Neural cell (in vitro differentiated cells): ENCODE measurements at regions not wholly inside any gene's neighbourhood (a gene's known extent, or its start where the extent isn't known, plus 50 kb on each side); places are given as distances from the start of the nearest gene placed in this dataset.

Experiments
- H2AFZ ChIP-seq: fragments of 200-600, 300-800 bp; sonication (generic), shearing (Covaris generic); 2 replicates; pipeline ENCODE4 v1.6.0; 2014; ENCODE audit warnings: low read depth, mild to moderate bottlenecking, antibody characterized with exemption, low read length, moderate library complexity
- H3F3A ChIP-seq: fragments of 200-600 bp; shearing (Covaris generic); 2 replicates; pipeline ENCODE4 v1.6.1; 2016; ENCODE audit warnings: mild to moderate bottlenecking, moderate library complexity, mixed read lengths, antibody characterized with exemption, low read length; ENCODE audit not compliant: insufficient read depth, poor library complexity, severe bottlenecking
- H3K27ac ChIP-seq: fragments of 200-600, 300-800 bp; sonication (generic), shearing (Covaris generic); 2 replicates; pipeline ENCODE4 v1.5.1; 2014; ENCODE audit warnings: mild to moderate bottlenecking, low read length, moderate library complexity
- H3K27me3 ChIP-seq: fragments of 300-800, 200-600 bp; sonication (generic), shearing (Covaris generic); 2 replicates; pipeline ENCODE4 v1.6.0; 2014; ENCODE audit warnings: mild to moderate bottlenecking, low read depth, low read length, moderate library complexity; ENCODE audit not compliant: insufficient read depth
- H3K36me3 ChIP-seq: fragments of 300-800, 200-600 bp; sonication (generic), shearing (Covaris generic); 2 replicates; pipeline ENCODE4 v1.5.1; 2014; ENCODE audit warnings: mild to moderate bottlenecking, antibody characterized with exemption, low read length, moderate library complexity; ENCODE audit not compliant: insufficient read depth
- H3K4me2 ChIP-seq: fragments of 300-800, 200-600 bp; sonication (generic), shearing (Covaris generic); 2 replicates; pipeline ENCODE4 v1.6.0; 2014; ENCODE audit warnings: mild to moderate bottlenecking, low read length
- H3K4me3 ChIP-seq: fragments of 300-800, 200-600 bp; sonication (generic), shearing (Covaris generic); 2 replicates; pipeline ENCODE4 v1.5.1; 2014; ENCODE audit warnings: mild to moderate bottlenecking, low read length, moderate library complexity
- H3K79me2 ChIP-seq: fragments of 200-600 bp; shearing (Covaris generic); replicated peaks from 2 replicates; pipeline ENCODE4 v1.6.0; 2014; ENCODE audit warnings: mild to moderate bottlenecking, low read length, moderate library complexity; ENCODE audit not compliant: insufficient read depth
- H3K9ac ChIP-seq: fragments of 300-800, 200-600 bp; sonication (generic), shearing (Covaris generic); 2 replicates; pipeline ENCODE4 v1.6.1; 2016; ENCODE audit warnings: mild to moderate bottlenecking, low read length, mixed read lengths
- H3K9me2 ChIP-seq: fragments of 200-600 bp; shearing (Covaris generic); 2 replicates; pipeline ENCODE4 v1.6.1; 2016; ENCODE audit warnings: mild to moderate bottlenecking, low read length, mixed read lengths; ENCODE audit not compliant: insufficient read depth
- H3K9me3 ChIP-seq: fragments of 200-600, 300-800 bp; sonication (generic), shearing (Covaris generic); 2 replicates; pipeline ENCODE4 v1.6.1; 2016; ENCODE audit warnings: mild to moderate bottlenecking, mixed run types, low read length, moderate library complexity, mixed read lengths
- H4K20me1 ChIP-seq: fragments of 200-600 bp; shearing (Covaris generic); 2 replicates; pipeline ENCODE4 v1.6.1; 2016; ENCODE audit warnings: mild to moderate bottlenecking, mixed run types; ENCODE audit not compliant: insufficient read depth
- CTCF ChIP-seq: fragments of 450-650 bp; IDR thresholded peaks from 2 replicates; pipeline ENCODE4 v1.5.1; 2014; ENCODE audit warnings: antibody characterized with exemption, mild to moderate bottlenecking, moderate library complexity; ENCODE audit not compliant: poor library complexity, severe bottlenecking
- EP300 ChIP-seq: fragments of 450-650 bp; conservative IDR thresholded peaks from 2 replicates; pipeline ENCODE4 v1.6.1; 2014; ENCODE audit warnings: antibody characterized with exemption, mild to moderate bottlenecking, moderate library complexity; ENCODE audit not compliant: poor library complexity, severe bottlenecking
- EZH2 ChIP-seq: fragments of 200-600, 300-800 bp; shearing (Covaris generic), sonication (generic); IDR thresholded peaks from 2 replicates; pipeline ENCODE4 v1.6.1; 2014; ENCODE audit warnings: antibody characterized with exemption, low read length, borderline replicate concordance, mild to moderate bottlenecking; ENCODE audit not compliant: insufficient read depth, poor library complexity, severe bottlenecking
- MXI1 ChIP-seq: fragments of 450-650 bp; conservative IDR thresholded peaks from 2 replicates; pipeline ENCODE4 v1.6.1; 2014; ENCODE audit warnings: antibody characterized with exemption, mild to moderate bottlenecking; ENCODE audit not compliant: poor library complexity, severe bottlenecking
- POLR2AphosphoS5 ChIP-seq: IDR thresholded peaks from 2 replicates; pipeline ENCODE4 v1.6.1; 2012
- RAD21 ChIP-seq: fragments of 450-650 bp; conservative IDR thresholded peaks from 2 replicates; pipeline ENCODE4 v1.6.1; 2014; ENCODE audit warnings: antibody characterized with exemption, mild to moderate bottlenecking, moderate library complexity
- REST ChIP-seq: IDR thresholded peaks from 2 replicates; pipeline ENCODE4 v1.6.1; 2012; ENCODE audit warnings: borderline replicate concordance
- SMC3 ChIP-seq: fragments of 450-650 bp; conservative IDR thresholded peaks from 2 replicates; pipeline ENCODE4 v1.6.1; 2014; ENCODE audit warnings: antibody characterized with exemption, mild to moderate bottlenecking, moderate library complexity; ENCODE audit not compliant: poor library complexity
- TAF1 ChIP-seq: IDR thresholded peaks from 2 replicates; pipeline ENCODE4 v1.6.1; 2012; ENCODE audit warnings: low read depth

- Histone ChIP-seq H3K79me2 (no peaks in the 10 kb centered on the region), H3K27ac (no peak overlapping the region), H3K36me3 (no peaks in the 10 kb centered on the region), H3F3A (no peaks in the 10 kb centered on the region), H4K20me1 (no peaks in the 10 kb centered on the region), H3K27me3 (no peaks in the 10 kb centered on the region), H3K9me2 (no peaks in the 10 kb centered on the region), H3K4me3 (no peak overlapping the region), H2AFZ (no peak overlapping the region), H3K9ac (no peak overlapping the region), H3K4me2 (no peak overlapping the region), H3K9me3 (no peaks in the 10 kb centered on the region)
- TF ChIP-seq CTCF: no peak
- TF ChIP-seq EZH2: no peak
- no peak for TF ChIP-seq MXI1
- no peak for TF ChIP-seq REST
These were observed 319.4 kb upstream of the RBMS1 start for GRCh38 chr2:160812830-160813505.

GRCh38 chr2:160813506-160813858 is 319.9 kb upstream of the RBMS1 start:
- H3K4me3 ChIP-seq: no peak overlapping the region
- no peak overlapping the region for H3K4me2 ChIP-seq
- no peak overlapping the region for H3K27ac ChIP-seq
- H3F3A ChIP-seq: no peaks in the 10 kb centered on the region
- no peaks in the 10 kb centered on the region for H3K27me3 ChIP-seq
- no peaks in the 10 kb centered on the region for H3K9me2 ChIP-seq
- H2AFZ ChIP-seq: no peak overlapping the region
- H3K79me2 ChIP-seq: no peaks in the 10 kb centered on the region
- no peak for TF ChIP-seq REST
- TF ChIP-seq EP300: no peak
- no peak for TF ChIP-seq SMC3
- TF ChIP-seq RAD21: no peak
- no peak for TF ChIP-seq CTCF
- no peak for TF ChIP-seq POLR2AphosphoS5
- no peak for TF ChIP-seq EZH2
- no peak for TF ChIP-seq TAF1
- no peak for TF ChIP-seq MXI1
- no peaks in the 10 kb centered on the region for H3K9me3 ChIP-seq
- H4K20me1 ChIP-seq: no peaks in the 10 kb centered on the region
- no peaks in the 10 kb centered on the region for H3K36me3 ChIP-seq
- no peak overlapping the region for H3K9ac ChIP-seq
